B cell (primary cell): ENCODE measurements at regions not wholly inside any gene's neighbourhood (a gene's known extent, or its start where the extent isn't known, plus 50 kb on each side); places are given as distances from the start of the nearest gene placed in this dataset.

Experiments
- ATAC-seq: fragments of 200-7000 bp; cut with Tn5 transposase; one replicate; pipeline ENCODE4 v1.10.0; 2021; ENCODE audit warnings: low read depth, mild to moderate bottlenecking, moderate number of reproducible peaks, moderate library complexity
- CTCF ChIA-PET: fragments of 350-600 bp; sonication (Branson Sonifier 250); formaldehyde crosslinking; loops from one replicate; lab custom pipeline; 2021; ENCODE audit warnings: antibody characterized with exemption, inconsistent platforms; lab: Charles Lee
- POLR2A ChIA-PET: fragments of 350-600 bp; sonication (Branson Sonifier 250); formaldehyde crosslinking; loops from one replicate; lab custom pipeline; 2021; ENCODE audit warnings: antibody characterized with exemption; lab: Charles Lee
- DNase-seq: peaks from one replicate; pipeline ENCODE4 v3.0.0; 2013
- H2AFZ ChIP-seq: 2 replicates; pipeline ENCODE4 v1.6.1; 2012; ENCODE audit warnings: mild to moderate bottlenecking, low read depth, low read length; ENCODE audit not compliant: insufficient read depth, poor library complexity, severe bottlenecking
- H3K27ac ChIP-seq, 2 donors: 1 replicate in 1 of 2; 2 replicates in 1 of 2; pipeline ENCODE4 v1.5.1; 2012 to 2013; ENCODE audit warnings: low read length in 2 of 2, mild to moderate bottlenecking in 2 of 2, moderate library complexity in 1 of 2
- H3K27me3 ChIP-seq, 4 experiments: fragments of 200-600 bp in 1 of 4; sonication (generic) in 1 of 4; replicated peaks in 1 of 4; 1 replicate in 2 of 4; 2 replicates in 2 of 4; pipeline versions ENCODE4 v1.6.1 to v1.7.0; 2013 to 2016; ENCODE audit warnings: low read length in 3 of 4, mild to moderate bottlenecking in 2 of 4, mixed read lengths in 1 of 4, moderate library complexity in 1 of 4; ENCODE audit not compliant: insufficient read depth in 4 of 4, control insufficient read depth in 3 of 4; ENCODE audit errors: control extremely low read depth in 1 of 4
- H3K36me3 ChIP-seq, 2 experiments: replicated peaks in 1 of 2; 1 replicate in 1 of 2; 2 replicates in 1 of 2; pipeline versions ENCODE4 v1.6.1 to v1.7.1; 2013; ENCODE audit warnings: low read length in 1 of 2; ENCODE audit not compliant: insufficient read depth in 2 of 2, control insufficient read depth in 1 of 2; ENCODE audit errors: control extremely low read depth in 1 of 2, extremely low read depth in 1 of 2
- H3K4me1 ChIP-seq, 2 donors: fragments of 200-600 bp in 1 of 2; sonication (generic) in 1 of 2; 1 replicate in 1 of 2; 2 replicates in 1 of 2; pipeline versions ENCODE4 v1.5.1 to v1.6.1; 2013 to 2017; ENCODE audit warnings: low read length in 2 of 2; ENCODE audit not compliant: control insufficient read depth in 2 of 2, insufficient read depth in 2 of 2
- H3K4me2 ChIP-seq: replicated peaks from 2 replicates; pipeline ENCODE3; 2012; ENCODE audit warnings: mild to moderate bottlenecking, low read depth, low read length; ENCODE audit not compliant: poor library complexity, severe bottlenecking
- H3K4me3 ChIP-seq, 5 experiments: fragments of 200-600 bp in 1 of 5; sonication (generic) in 1 of 5; 1 replicate in 3 of 5; 2 replicates in 2 of 5; pipeline versions ENCODE4 v1.5.1 to v1.7.0; 2011 to 2016; ENCODE audit warnings: low read length in 4 of 5, mild to moderate bottlenecking in 4 of 5, low read depth in 2 of 5, control low read depth in 1 of 5, moderate library complexity in 1 of 5; ENCODE audit not compliant: insufficient read depth in 1 of 5; ENCODE audit errors: control extremely low read depth in 1 of 5, extremely low read depth in 1 of 5
- H3K79me2 ChIP-seq: fragments of 200-600 bp; sonication (generic); one replicate; pipeline ENCODE4 v1.6.0; 2016; ENCODE audit warnings: low read length; ENCODE audit not compliant: control insufficient read depth, insufficient read depth
- H3K9ac ChIP-seq: fragments of 200-600 bp; sonication (generic); 2 replicates; pipeline ENCODE4 v1.6.1; 2017; ENCODE audit warnings: mild to moderate bottlenecking, low read length, moderate library complexity
- H3K9me3 ChIP-seq, 3 donors: one replicate each; pipeline versions ENCODE4 v1.6.1 to v1.7.1; 2013; ENCODE audit warnings: low read length in 2 of 3; ENCODE audit not compliant: control insufficient read depth in 2 of 3, insufficient read depth in 1 of 3; ENCODE audit errors: control extremely low read depth in 1 of 3
- H4K20me1 ChIP-seq: 2 replicates; pipeline ENCODE4 v1.6.0; 2012; ENCODE audit warnings: mild to moderate bottlenecking, low read length; ENCODE audit not compliant: insufficient read depth, control insufficient read depth, poor library complexity, severe bottlenecking
- H3K27ac Mint-ChIP-seq: one replicate; pipeline ENCODE4 v1.8.0; 2021; ENCODE audit warnings: mixed read lengths
- H3K27me3 Mint-ChIP-seq: one replicate; pipeline ENCODE4 v1.8.0; 2021; ENCODE audit warnings: mixed read lengths
- H3K4me1 Mint-ChIP-seq: one replicate; pipeline ENCODE4 v1.8.0; 2021; ENCODE audit warnings: mixed read lengths
- H3K4me3 Mint-ChIP-seq: one replicate; pipeline ENCODE4 v1.8.0; 2021; ENCODE audit warnings: mixed read lengths
- H3K9me3 Mint-ChIP-seq: one replicate; pipeline ENCODE4 v1.8.0; 2022; ENCODE audit warnings: mixed read lengths; ENCODE audit not compliant: insufficient read depth
- CTCF ChIP-seq: fragments of 200-600 bp; IDR thresholded peaks from one replicate; pipeline ENCODE4 v1.8.0; 2022; ENCODE audit warnings: antibody characterized with exemption, mild to moderate bottlenecking
- EZH2 ChIP-seq: IDR thresholded peaks from 2 replicates; pipeline ENCODE4 v1.6.1; 2012; ENCODE audit warnings: borderline replicate concordance, low read depth, mild to moderate bottlenecking, moderate library complexity, low read length; ENCODE audit not compliant: insufficient read depth, poor library complexity, severe bottlenecking
- WGBS: methylation state at CpG from one replicate; pipeline ENCODE4 v1.1.5; 2013; ENCODE audit warnings: missing lambda C conversion rate; ENCODE audit not compliant: insufficient coverage; 5-methylcytosine and 5-hydroxymethylcytosine counted together
- intact Hi-C: fragments of 100-400 bp; cut with micrococcal nuclease; formaldehyde crosslinking; loops from one replicate; pipeline ENCODE4 v1.10.0; 2022

- WGBS, result 92% methylated on average over 7 of the region's 7 CpGs
- no peak overlapping the region for H3K27ac ChIP-seq
- TF ChIP-seq EZH2 (no peak), CTCF (no peak)
- intact Hi-C loops, result no loop called here
- H3K4me2 ChIP-seq, result no peak overlapping the region
- no peaks in the 10 kb centered on the region for H3K79me2 ChIP-seq
- H3K27me3 ChIP-seq, result no peaks in the 10 kb centered on the region
- Mint-ChIP-seq H3K27ac (no peak overlapping the region), H3K4me3 (no peak overlapping the region), H3K9me3 (peaks cover 10% of the 10 kb centered on the region), H3K27me3 (peaks cover 6% of the 10 kb centered on the region), H3K4me1 (no peaks in the 10 kb centered on the region)
- no peaks in the 10 kb centered on the region for H3K36me3 ChIP-seq
- H3K4me3 ChIP-seq, result no peak overlapping the region
- H4K20me1 ChIP-seq, result no peaks in the 10 kb centered on the region
- DNase-seq, result no peak
- no peak for ATAC-seq
- ChIA-PET POLR2A (no interaction called here), CTCF (no interaction called here)
- peaks cover 0 to 6% (median 1%) of the 10 kb centered on the region in 3 donors for H3K9me3 ChIP-seq
- H3K9ac ChIP-seq, result no peak overlapping the region
- H3K4me1 ChIP-seq, result no peaks in the 10 kb centered on the region
- no peak overlapping the region for H2AFZ ChIP-seq
Observed at GRCh38 chr15:93265111-93265556, 176.1 kb upstream of the RGMA start.

GRCh38 chr15:93261845-93262244 lies 172.8 kb upstream of the RGMA start:
- 78% methylated on average over 4 of the region's 4 CpGs for WGBS
- POLR2A ChIA-PET, result no interaction called here
- TF ChIP-seq CTCF (no peak), EZH2 (no peak)

More at GRCh38 chr15:93261845-93262244, 172.8 kb upstream of the RGMA start:
- Mint-ChIP-seq H3K9me3 (peaks cover 3% of the 10 kb centered on the region), H3K27me3 (peaks cover 6% of the 10 kb centered on the region), H3K27ac (no peak overlapping the region), H3K4me1 (no peaks in the 10 kb centered on the region), H3K4me3 (no peak overlapping the region)
- DNase-seq (no peak), ATAC-seq (no peak)
- intact Hi-C loops, result no loop called here
- H3K27ac ChIP-seq, result no peak overlapping the region
- H3K27me3 ChIP-seq, result no peaks in the 10 kb centered on the region
- H3K9me3 ChIP-seq, result peaks cover 0 to 5% (median 1%) of the 10 kb centered on the region in 3 donors
- CTCF ChIA-PET, result no interaction called here
- no peak overlapping the region for H2AFZ ChIP-seq
- no peak overlapping the region for H3K9ac ChIP-seq
- no peak overlapping the region for H3K4me2 ChIP-seq
- H3K36me3 ChIP-seq, result no peaks in the 10 kb centered on the region
- H3K4me3 ChIP-seq, result no peak overlapping the region
- no peaks in the 10 kb centered on the region for H4K20me1 ChIP-seq
- no peaks in the 10 kb centered on the region for H3K4me1 ChIP-seq
- no peaks in the 10 kb centered on the region for H3K79me2 ChIP-seq
